ENCODE measurements at regions not wholly inside any gene's neighbourhood (a gene's known extent, or its start where the extent isn't known, plus 50 kb on each side); places are given as distances from the start of the nearest gene placed in this dataset.

DNA sequence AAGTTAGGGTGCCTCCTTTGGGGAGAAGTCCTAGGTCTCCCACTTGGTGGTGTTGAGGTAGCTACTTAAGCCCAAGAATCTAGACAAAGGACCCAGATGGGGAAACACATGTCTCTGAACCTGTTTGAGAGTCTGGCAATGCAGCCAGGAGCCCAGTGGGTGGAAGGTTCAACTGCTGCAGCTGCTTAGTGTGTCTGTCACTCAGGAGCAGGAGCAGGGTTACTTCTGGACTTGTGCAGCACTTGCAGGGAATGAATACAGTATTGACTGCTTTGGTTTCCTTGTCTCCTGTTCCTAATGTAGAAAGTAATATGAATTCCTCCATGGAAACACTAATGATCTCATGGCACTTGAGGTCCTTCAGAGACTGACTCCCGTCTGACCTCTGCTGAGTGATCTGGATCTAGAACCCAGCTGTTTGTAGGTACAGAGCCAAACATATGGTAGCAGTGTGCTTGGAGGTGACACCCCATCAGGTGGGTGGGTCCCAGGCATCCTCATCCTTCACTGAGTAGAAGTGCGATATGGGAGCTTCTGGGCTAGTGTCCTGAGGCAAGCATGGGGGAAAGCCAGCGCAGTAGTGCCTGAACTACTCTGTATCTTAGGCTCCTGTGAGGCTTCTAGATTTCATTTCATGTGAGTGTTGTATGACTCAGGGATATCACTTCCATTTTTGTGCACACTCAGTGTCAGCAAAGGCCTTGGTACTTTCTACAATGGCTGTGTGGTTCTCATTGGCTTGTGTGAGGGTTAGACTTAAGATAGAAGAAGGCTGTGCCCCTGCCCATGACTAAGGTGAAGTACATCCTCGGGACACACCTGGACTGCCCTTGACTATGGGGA lies 85.0 kb upstream of the WDR1 start:
- no peak for DNase-seq

DNA sequence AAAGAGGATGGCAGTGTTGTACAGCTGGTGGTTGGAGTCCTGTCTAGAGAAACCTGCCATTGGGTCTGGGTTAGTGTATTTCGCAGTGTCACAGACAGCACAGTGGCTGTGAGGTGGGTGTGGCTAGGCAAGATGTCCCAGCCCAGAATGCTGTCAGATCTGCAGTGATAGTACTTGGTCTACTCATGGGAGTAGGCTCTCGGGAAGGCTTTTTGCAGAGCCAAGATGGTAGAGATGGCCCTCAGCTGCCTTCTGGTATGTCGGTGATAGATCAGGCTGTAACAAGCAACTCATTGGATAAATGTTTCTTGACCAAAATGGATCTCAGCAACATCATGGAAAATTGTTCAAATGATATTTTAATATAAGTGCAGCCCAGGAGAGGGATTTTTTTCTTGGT lies 84.3 kb upstream of the WDR1 start:
- DNase-seq, result no peak

DNA sequence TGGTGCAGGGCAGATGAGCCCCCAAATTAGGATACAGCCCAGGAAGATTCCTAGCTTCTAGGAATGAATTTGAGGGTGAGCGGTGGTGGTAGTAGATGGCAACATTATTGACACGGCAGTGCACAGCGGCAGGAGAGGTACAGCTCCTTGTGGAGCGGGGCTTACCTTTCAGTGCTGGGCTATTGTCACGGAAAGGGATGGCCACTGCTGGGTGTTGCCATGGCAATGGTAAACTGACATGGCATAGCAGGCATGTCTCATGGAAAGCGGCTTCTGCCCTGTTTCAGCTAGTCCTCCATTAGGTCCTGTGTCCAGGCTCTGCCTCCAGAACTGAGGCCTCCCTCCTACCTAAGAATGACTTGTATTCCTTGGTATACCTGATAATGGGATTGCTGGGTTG lies 81.8 kb upstream of the WDR1 start:
- DNase-seq, result no peak

DNA sequence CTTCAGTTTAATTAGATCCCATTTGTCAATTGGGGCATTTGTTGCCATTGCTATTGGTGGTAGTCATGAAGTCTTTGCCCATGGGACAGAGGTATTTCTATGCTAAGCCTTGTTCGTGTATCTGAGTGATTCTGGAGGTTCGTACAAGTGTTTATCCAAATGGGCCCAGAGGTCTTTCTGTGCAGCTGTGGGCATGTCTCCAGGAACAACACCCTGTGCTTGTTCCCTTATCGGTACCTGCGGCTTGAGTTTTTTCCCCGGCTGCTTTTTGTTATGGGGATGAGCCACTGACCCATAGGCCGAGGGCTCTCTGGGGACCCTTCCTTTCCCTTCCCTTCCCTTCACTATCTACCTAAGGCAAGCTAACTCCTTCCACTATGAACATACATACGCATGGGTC lies 81.4 kb upstream of the WDR1 start:
- no peak for DNase-seq

DNA sequence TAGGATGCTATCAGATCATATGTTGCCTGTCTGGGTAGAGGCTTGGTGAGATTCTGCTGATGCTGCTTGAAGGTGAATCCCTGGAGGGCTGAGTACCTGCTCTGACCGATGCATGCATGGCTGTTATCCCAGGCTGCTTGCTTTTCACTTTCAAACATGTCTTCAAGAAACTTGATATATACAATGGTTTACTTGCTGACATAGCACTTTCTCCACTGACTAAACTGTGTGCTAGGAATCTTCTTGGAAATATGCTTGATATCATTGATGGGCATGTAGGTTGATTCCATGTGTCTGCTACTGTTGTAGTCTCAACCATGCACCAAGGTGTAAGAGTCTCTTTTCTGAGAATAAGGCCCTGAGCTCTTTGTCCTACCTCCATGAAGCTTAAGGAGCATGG lies 79.6 kb upstream of the WDR1 start:
- no peak for DNase-seq

DNA sequence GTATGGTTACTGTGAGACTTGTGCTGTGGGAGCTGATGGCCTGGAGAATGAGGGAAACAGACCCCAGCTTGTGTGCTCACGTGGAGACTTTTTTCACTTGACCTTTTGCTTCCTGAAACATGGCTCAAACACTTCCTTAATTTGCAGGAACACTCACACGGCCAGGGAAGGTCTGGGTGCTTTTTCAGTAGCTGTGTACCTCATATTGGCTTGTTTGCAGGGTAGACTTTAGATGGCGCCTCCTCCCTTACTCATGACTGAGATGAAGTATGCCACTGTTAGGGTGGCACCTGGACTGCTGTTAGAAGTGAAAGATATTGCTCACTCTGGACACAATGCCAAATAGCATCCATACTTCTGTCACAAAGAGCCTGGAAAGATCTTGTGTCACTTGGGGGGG lies 75.7 kb upstream of the WDR1 start:
- DNase-seq, result no peak

DNA sequence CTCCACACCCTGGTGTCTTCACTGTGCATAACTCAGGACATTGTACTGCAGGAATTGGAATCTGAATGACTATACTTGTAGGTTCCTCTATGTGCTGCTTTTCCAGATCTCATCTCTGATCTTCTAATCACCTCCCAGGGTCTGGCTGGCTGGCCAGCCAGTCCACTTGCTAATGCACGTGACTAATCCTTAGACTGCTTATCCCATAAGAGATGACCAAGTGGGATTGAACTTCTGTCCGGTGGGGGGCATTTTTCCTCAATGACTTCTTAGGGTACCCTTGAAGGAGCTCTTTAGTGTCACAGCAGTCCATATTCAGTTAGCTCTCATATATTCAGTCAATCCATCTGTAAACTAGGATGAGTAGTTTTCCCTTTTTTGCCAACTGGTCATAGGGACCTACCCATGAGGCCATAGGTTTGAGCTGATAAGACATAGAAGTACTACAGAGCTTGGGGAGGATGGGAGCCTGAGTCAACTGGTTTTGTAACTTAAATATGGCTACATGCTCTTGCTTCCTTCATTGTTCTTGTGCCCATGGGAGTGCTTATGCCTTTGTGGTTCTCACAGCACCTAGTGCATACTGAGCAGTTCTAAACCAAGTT lies 71.9 kb upstream of the WDR1 start:
- no peak for DNase-seq

DNA sequence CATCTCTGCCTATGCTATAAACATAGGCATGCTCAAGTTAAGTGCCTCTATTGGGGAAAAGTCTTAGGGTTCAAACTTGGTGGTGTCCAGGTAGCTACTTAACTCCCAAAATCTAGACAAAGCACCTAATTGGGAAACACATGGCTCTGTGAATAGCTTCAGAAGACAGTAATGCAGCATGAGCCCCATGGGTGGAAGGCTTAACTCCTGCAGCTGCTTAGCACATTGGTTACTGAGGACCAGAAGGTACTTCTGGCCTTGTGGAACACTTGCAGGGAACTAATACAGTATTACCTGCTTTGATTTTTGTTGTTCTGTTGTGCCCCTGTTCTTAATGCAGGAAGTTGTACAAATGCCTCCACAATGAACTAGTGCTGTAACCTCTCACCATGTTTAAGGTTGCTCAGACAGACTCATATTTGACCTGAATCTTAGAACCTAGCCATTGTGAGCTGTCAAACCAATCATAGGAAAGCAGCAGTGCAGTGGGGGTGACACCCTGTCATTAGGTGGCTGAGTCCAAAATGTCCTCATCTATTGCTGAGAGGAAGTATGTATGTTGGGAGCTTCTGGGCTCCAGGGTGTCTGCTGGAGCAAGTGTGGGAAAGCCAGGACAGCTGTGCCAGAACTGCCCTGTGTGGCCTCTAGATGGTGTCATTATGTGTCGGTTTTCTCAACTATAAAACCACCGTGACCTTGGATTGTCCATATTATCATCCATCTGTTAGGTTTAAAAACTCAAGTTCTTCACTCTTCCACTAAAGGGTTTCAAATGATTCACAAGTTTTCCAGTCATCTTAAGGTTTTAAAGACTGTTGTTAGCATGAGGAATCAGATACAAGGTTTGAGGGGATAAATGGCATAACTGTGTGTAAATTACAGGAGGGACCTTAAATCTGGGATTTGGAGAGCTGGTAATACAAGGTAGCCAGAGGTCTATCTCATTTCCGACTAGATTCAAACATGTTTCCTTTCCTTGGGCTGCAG lies 69.9 kb upstream of the WDR1 start:
- no peak for DNase-seq

DNA sequence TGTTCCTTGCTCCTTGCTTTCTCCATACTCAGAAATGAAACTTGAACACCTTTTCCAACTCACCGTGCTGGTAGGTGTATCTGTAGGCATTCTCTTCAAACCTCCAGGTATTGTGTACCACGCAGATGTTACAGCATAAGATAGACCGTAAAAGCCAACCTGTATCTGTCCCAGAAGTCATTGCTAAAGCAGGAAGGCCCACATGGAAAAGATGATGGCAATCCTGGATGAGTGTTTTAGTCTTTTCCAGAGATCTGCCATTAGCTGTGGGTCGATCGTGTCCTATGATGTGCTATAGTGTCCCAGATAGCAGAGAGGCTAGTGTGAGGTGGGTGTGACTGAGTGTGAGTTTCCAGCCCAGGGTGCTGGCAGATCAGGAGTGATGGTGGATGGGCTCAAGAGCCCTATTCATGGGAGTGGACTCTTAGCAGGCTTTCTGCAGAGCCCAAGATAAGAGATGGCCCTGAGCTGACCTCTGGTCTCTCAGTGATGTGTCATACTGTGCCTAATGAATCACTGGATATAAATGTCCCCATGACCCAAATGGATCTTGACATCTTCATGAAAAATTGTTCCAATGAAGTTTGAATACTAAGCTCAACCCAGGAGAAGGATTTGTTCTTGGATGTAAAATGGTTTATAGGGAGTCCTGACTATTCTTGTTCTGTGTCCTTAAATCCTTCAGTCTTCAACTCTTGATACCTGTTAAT lies 69.1 kb upstream of the WDR1 start:
- DNase-seq, result no peak

DNA sequence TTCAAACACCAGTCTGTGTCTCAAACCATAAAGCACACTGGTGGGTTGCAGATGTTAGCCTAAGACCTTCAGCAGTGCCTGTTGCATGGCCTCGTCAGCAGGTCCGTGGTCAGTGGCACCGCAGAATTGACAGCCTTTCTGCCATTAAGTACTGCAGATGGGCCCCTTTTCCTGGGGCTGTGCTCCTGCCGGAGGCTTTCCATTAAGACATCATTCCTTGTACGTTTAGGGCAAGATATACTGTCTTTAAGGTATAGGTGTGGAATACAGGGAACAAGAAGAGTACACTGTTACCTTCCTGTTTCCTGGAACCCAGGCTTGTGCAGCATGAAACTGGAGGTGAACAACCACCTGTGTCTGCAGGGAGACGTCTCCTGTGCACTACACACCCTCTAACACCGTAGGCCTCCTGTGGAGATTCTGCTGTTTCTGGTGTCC lies 67.9 kb upstream of the WDR1 start:
- DNase-seq, result no peak

DNA sequence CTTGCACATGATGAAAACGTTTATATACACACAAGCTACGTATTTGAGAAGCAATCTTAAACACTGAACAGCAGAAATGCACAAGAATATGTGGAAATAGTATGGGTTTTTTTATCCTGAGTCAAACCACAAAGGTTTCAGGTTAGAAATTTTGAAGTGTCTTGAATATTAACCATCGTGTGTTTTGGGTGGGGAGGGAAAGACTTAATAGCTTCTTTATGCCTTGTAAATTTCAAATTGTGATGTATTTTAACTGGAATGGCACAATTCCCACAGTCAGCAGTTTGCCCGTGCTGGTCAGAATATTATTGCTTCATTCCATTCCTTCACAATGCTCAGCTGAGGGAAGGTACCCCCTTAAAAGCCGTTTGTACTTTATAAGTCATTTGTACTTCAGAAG lies 67.4 kb upstream of the WDR1 start:
- DNase-seq, result no peak

DNA sequence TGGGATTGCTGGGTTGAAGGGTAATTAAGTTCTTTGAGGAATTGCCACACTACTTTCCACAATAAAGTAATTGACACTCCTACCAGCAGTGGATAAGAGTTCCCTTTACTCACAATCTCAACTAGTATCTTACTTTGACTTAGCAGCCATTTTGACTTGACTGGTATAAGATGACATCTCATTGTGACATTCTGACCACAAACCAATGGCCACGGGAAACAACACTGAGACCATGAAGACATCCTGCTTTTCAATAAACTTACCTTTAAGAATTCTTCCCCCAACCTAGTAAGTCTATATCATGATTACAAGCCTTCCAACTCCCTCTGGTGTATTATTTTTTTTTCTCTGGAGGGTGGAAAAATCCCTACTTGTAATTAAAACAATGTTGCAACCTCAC lies 66.9 kb upstream of the WDR1 start:
- DNase-seq, result no peak

DNA sequence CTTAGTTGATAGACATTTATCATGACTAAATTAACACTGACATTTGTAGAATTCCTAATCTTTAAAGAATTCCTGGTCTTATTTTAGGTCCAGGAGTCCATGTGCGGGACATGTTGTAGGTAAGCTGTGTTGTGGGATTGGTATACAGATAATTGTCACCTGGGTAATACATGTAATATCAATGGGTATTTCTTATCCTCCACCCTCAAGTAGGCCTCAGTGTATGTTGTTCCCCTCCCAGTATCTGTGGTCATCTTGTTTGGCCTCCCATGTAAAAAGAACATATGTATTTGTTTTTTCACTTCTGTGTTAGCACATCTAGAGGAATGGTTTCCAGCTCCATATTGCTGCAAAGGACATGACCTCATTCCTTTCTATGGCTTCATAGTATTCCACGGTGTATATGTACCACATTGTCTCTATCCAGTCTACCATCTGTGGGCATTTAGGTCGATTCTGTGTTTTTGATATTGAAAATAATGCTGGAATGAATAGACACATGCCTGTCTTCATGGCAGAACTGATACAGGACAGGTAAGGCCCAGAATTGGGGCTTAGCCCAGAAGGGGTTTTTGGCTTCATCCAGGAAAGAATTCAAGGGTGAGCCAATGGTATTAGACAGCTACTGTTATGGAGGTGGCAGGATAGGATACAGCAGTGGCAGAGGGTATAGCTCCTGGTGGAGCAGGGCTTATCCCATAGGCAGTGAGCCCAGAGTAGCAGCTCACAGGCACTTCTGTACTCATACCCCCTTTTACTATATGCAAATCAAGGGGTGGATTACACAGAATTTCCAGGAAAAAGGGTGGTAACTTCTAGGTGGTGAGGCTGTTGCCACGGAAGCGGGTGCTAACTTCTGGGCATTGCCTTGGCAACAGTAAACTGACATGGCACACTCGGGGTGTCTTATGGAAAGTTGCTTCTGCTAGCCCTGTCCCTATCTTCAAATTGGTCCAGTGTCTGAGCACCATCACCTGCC lies 66.1 kb upstream of the WDR1 start:
- DNase-seq, result no peak

DNA sequence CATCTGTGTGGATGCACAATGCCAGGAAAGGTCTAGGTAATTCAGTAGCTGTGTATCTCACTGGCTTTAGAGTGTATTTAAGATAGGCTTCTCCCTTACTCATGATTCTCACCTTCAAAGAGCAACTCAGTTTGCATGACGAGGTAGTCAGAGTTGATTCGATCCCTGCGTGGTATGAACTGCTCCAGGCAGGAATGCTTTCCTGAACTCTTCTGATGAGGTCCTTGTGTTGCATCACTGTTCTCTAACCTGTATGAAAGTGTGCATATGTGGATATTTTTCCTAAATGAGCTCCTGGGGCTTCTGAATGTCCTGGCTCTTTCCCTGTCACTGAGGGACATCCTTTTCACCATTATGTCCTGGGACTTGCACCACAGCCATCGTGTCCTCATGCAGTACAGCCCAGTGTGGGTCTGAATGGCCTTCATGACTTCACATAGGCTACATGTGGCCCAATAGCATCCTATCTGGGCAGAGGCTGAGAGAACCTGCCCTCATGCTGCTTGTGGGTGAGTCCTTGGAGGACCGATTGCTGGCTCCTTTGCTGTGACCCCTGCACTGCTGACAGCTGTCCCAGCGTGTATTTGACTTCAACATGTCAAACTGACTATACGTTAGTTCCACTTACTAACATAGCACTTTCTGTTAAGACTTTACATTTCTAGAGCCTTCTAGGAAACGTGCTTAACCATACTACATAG lies 65.3 kb upstream of the WDR1 start:
- DNase-seq, result no peak

DNA sequence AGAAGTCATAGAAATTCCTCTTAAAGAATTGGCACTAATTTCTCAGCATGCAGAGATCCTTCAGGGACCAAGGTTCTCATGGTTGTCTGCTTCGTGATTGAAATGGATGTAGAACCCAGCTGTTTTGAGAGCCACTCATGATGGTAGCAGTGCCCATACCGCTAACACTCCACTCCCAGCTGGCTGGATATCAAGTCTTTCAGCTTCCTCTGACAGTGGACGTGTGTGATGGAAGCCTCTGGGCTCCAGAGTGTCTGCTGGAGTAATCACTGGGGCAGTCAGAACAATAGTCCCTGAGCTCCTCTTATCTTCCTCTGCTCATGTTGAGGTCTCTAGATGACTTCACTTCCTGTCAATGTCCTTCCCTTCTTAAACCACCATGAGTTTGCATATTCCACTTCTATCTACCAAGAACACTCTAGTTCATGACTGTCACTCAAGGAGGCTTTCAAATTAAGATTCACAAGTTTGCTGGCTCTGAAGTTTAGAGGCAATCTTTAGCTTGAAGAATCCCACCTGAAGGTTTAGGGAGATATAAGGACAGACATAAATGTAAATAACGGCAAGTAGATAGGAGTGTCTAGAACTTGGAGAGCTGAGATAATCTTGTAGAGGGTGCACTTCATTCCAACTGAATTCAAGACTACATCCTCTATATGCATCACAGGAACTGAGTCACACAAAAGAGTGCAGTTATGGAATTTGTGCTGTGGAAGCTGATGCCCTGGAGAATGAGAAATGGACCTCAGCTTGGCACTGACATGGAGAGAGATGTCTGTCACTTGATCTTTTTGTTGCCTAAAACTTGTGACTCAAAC lies 64.5 kb upstream of the WDR1 start:
- DNase-seq, result no peak

DNA sequence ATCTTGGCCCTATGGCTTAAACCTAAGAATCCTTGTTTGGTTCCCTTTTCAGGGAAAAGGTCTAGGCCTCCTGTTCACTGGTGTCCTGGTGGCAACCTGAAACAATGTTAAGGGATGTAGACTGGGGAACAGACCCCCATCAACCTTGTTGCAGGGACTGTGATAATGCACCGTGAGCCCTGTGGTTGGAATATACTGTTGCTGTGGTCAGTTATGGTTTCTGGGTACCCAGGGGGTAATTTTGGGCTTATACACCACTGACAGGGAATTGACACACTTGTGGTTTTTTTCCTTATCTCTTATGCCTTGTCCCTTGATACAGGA lies 64.0 kb upstream of the WDR1 start:
- no peak for DNase-seq

DNA sequence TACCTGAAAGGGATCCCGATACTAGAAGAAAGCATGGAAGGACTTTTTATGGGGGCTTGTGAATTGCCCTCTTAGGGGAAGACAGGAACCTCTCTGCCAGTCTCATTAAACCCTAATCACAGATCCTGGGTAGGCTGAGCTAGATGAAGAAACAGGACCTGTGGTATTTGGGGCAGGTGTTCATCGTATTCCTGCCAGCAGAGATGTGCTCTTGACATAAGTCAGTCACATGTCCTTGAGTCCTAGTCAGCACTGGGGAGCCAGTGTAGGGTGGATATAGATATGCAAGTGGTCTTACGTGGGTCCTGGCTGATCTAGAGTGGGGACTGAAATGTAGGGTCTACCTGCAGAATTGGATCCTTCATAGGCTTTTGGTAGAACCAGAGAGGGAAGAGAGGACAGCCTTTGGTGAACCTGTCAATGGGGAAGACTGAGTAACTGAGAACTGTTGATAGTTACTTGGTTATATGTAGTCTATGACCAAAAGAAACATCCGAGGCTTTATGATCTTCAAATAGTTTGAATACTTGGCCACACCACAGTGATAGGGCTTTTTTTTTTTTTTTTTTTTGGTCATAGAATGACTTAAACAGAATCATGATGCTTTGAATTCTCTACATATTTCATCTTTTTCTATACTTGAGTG lies 63.5 kb upstream of the WDR1 start:
- no peak for DNase-seq

DNA sequence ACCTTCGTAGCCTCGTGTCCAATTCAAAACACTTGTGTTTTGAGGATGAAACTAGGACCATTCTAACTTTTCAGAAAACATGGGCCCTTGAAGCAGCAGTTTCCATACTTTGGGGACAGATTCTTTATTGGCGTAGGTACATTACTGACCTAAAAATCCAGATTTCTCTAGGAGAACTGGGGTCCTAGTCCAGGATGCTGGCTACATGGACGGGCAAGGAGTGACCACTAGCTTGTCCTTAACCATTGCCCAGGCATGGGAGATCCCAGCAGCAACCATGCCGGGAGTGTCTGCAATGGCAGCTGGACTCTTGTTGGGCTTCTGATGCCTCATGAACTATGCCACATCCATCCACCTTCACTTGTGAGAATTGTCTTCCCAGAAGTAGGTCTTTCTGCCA lies 62.2 kb upstream of the WDR1 start:
- DNase-seq, result no peak

DNA sequence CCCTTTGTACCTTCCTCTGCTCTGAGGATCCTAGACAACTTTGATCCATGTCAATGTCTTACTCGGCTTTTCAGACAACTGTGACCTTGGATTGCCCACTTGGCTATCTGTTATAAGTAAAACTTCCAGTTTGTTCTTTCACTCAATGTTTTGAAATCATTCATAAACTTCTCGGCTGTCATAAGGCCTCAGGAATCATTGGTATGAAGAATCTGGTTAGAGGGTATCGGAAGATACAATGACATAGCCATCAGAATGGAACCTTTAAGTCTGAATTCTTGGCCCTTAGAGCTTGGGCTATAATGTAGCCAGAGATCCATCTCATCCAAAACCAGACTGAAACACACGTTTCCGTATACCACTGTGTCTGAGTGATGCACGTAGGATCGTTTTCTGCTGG lies 59.0 kb upstream of the WDR1 start:
- no peak for DNase-seq
